ENCODE measurements at regions not wholly inside any gene's neighbourhood (a gene's known extent, or its start where the extent isn't known, plus 50 kb on each side); places are given as distances from the start of the nearest gene placed in this dataset.

DNA sequence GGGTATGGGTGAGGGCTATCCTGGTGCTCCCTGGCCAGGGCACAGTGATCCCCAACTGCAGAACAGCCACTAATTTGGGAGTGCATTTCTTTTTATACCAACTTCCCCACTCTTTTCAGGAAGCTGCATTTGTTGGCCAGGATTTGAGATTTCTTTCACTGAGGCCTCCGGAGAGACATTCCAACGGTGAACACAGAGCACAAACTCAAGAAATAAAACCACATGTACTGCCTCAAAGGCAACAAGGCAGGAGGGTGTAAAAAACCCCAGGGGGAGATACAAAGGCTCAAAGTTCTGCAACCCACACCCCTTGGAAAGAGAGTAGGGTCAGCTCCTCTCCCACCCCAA, 65.3 kb downstream of the CPN2 start:
- H3K4me3 Mint-ChIP-seq, result no peak overlapping the region
- H3K9me3 ChIP-seq (ENCODE audit: control insufficient read depth, low read length, poor library complexity, severe bottlenecking), result no peaks in the 10 kb centered on the region
- no peak for ATAC-seq
- peaks cover 11% of the 10 kb centered on the region for H3K4me1 Mint-ChIP-seq
- H3K36me3 Mint-ChIP-seq (ENCODE audit: low read depth), result peaks cover 2% of the 10 kb centered on the region
- no peak overlapping the region for H3K27ac Mint-ChIP-seq
- H3K27me3 Mint-ChIP-seq, result peaks cover 33% of the 10 kb centered on the region
- DNase-seq, result no peak

DNA sequence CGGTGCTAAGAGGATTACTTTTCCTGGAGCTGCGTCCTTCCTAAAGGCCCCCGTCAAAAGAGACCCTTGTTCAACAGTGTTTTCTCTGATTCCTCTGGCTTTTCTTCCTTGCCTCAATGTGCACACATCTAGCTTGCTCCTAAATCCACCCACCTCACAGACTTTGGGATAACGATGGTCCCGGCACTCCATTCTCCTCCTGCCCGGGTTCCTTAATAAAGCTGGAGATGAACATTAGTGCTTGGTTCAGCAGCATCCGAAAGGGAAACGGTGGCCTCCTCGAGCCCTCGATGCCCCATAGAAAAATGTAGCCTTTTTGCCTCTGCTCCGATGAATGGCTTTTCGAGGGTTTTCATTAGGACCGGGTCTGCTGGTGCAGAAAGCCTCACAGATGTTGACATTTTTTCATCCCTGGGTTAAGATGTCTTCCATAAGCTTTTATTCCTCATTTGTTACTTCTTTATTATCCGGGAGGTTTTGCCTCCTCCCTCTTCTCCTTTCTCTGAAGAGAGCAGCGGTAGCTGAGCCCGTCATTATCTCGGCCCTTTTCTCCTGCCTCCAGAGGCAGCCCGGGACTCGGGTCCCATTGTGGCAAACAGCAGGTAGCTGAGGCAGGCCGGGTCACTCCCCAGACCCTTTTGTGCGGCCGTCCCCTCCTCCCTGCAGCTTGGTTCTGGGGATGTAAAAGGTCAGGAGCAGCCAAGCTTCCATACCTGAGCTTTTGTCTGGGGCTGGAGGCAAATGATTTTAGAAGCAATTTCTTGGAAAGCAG, 64.6 kb downstream of the CPN2 start:
- Mint-ChIP-seq H3K27ac (no peak overlapping the region), H3K4me1 (peaks cover 11% of the 10 kb centered on the region), H3K27me3 (peaks cover 33% of the 10 kb centered on the region), H3K36me3 (ENCODE audit: low read depth) (peaks cover 3% of the 10 kb centered on the region), H3K4me3 (no peak overlapping the region)
- no peak for ATAC-seq
- no peak for DNase-seq
- no peaks in the 10 kb centered on the region for H3K9me3 ChIP-seq (ENCODE audit: control insufficient read depth, low read length, poor library complexity, severe bottlenecking)

DNA sequence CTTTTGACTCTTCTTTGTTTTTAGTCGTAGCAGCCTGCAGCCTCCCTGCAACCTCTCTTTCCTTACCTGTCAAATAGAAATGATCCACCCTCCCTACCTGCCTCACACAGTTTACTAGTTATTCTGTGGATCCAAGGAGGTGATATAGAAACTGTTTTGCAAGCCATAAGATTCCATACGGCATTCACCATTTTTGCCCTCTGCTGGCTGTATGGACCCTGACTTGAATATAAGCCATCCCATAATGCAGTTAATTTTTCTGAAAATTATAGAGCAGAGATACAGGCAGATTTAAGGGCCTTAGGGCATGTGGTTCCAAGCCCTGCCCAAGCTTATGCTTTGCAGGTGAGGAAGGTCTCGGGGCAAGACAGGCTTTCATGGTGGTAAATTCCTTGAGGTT, 63.8 kb downstream of the CPN2 start:
- H3K9me3 ChIP-seq (ENCODE audit: control insufficient read depth, low read length, poor library complexity, severe bottlenecking), result no peaks in the 10 kb centered on the region
- Mint-ChIP-seq H3K27me3 (peaks cover 26% of the 10 kb centered on the region), H3K4me3 (no peak overlapping the region), H3K4me1 (peaks cover 10% of the 10 kb centered on the region), H3K27ac (peak overlapping the region; percentile 51), H3K36me3 (ENCODE audit: low read depth) (peaks cover 4% of the 10 kb centered on the region)
- DNase-seq (no peak), ATAC-seq (no peak)

GRCh38 chr3:194287977-194288706, 63.0 kb downstream of the CPN2 start:
- ATAC-seq (no peak), DNase-seq (no peak)
- H3K9me3 ChIP-seq (ENCODE audit: control insufficient read depth, low read length, poor library complexity, severe bottlenecking), result no peaks in the 10 kb centered on the region
- peaks cover 24% of the 10 kb centered on the region for H3K27me3 Mint-ChIP-seq
- H3K4me1 Mint-ChIP-seq, result peaks cover 5% of the 10 kb centered on the region
- peak overlapping the region; percentile 55 for H3K4me3 Mint-ChIP-seq
- peak overlapping the region; percentile 51 for H3K27ac Mint-ChIP-seq
- H3K36me3 Mint-ChIP-seq (ENCODE audit: low read depth), result peaks cover 5% of the 10 kb centered on the region
